ENCODE measurements at regions not wholly inside any gene's neighbourhood (a gene's known extent, or its start where the extent isn't known, plus 50 kb on each side); places are given as distances from the start of the nearest gene placed in this dataset.

- H3K9me2 ChIP-seq (ENCODE audit: insufficient read depth): no peaks in the 10 kb centered on the region
- peaks cover 6 to 37% of the 10 kb centered on the region in 2 experiments; a peak in 3 of 4 replicates for H3K4me1 ChIP-seq (ENCODE audit: control insufficient read depth in 1 of 2, insufficient read depth in 2 of 2, low read length in 2 of 2)
- BruUV-seq (replicated peaks): no TSS peak
- RAD21 ChIA-PET (ENCODE audit: low non-redundant PET in 1 of 2, low total read pairs in 2 of 2, uncharacterized antibody in 2 of 2, unreplicated experiment in 2 of 2): no interaction called here
- H3K9me3 ChIP-seq (ENCODE audit: control insufficient read depth in 1 of 2, insufficient read depth in 1 of 2, low read depth in 1 of 2, low read length in 2 of 2): no peaks in the 10 kb centered on the region
- H3K27me3 ChIP-seq (ENCODE audit: insufficient read depth, low read length): no peaks in the 10 kb centered on the region
- no peak overlapping the region for H2AFZ ChIP-seq (ENCODE audit: low read depth, low read length, poor library complexity, severe bottlenecking)
- H4K20me1 ChIP-seq (ENCODE audit: insufficient read depth): no peaks in the 10 kb centered on the region
- DNase-seq (ENCODE audit: low read depth, low spot score) (no peak), ATAC-seq (no peak)
- no peaks in the 10 kb centered on the region for H3K79me2 ChIP-seq (ENCODE audit: insufficient read depth, low read length)
- no peak overlapping the region for H3K4me3 ChIP-seq (replicated peaks in 1 of 2; ENCODE audit: low read depth in 1 of 2, low read length in 2 of 2)
- TF ChIP-seq EZH2phosphoT487 (IDR thresholded peaks at IDR 0.05; ENCODE audit: borderline replicate concordance) (no peak), REST (IDR thresholded peaks at IDR 0.05; ENCODE audit: low read depth) (no peak), CBX3 (IDR thresholded peaks at IDR 0.05; ENCODE audit: low read depth) (no peak), SRF (IDR thresholded peaks at IDR 0.05; ENCODE audit: low read depth) (no peak), YY1 (IDR thresholded peaks at IDR 0.05; ENCODE audit: extremely low read depth, insufficient replicate concordance, low read depth, low read length) (no peak), ZFX (IDR thresholded peaks at IDR 0.05) (no peak), JUND (IDR thresholded peaks at IDR 0.05) (no peak), POLR2A (IDR thresholded peaks at IDR 0.05; ENCODE audit: borderline replicate concordance, extremely low read depth, insufficient read depth, insufficient read length) (no peak), ZBTB33 (IDR thresholded peaks at IDR 0.05; ENCODE audit: extremely low read depth, insufficient replicate concordance, low read length) (no peak)
- no peaks in the 10 kb centered on the region for H3K36me3 ChIP-seq (ENCODE audit: control insufficient read depth in 1 of 2, insufficient read depth in 2 of 2, low read length in 2 of 2)
- H3K4me2 ChIP-seq (ENCODE audit: low read length): no peak overlapping the region
- no peak overlapping the region for H3K27ac ChIP-seq (ENCODE audit: low read depth, low read length)
- CTCF ChIA-PET: no interaction called here
- POLR2A ChIA-PET: no interaction called here
- intact Hi-C loops (cut with micrococcal nuclease): no loop called here
- no peak overlapping the region for H3K9ac ChIP-seq (ENCODE audit: low read length)
Observed at GRCh38 chr3:150330174-150330573, 77.9 kb upstream of the TSC22D2 start.

Data from HCT116 (cell line).